Lung (tissue), 11 donors: ENCODE measurements at regions not wholly inside any gene's neighbourhood (a gene's known extent, or its start where the extent isn't known, plus 50 kb on each side); places are given as distances from the start of the nearest gene placed in this dataset.
A peak's percentile ranks its signal among the peaks of the same experiment; 100 is the strongest.

ENCODE experiments used
- ATAC-seq: fragments of 200-7000 bp; cut with Tn5 transposase; one replicate; pipeline ENCODE4 v1.9.1; 2020; ENCODE audit warnings: moderate number of reproducible peaks; ENCODE audit not compliant: insufficient read depth, low FRiP score
- DNase-seq, 3 donors: peaks; one replicate each; pipeline ENCODE4 v3.0.0-alpha.2; 2013 to 2017
- H3K27ac ChIP-seq, 2 donors: one replicate each; pipeline ENCODE4 v1.5.1; 2013; ENCODE audit warnings: mild to moderate bottlenecking in 2 of 2, moderate library complexity in 2 of 2, control low read depth in 1 of 2, inconsistent platforms in 1 of 2, low read depth in 1 of 2, low read length in 1 of 2
- H3K27me3 ChIP-seq, 3 donors: one replicate each; pipeline ENCODE4 v1.5.1; 2013; ENCODE audit warnings: low read length in 2 of 3; ENCODE audit not compliant: control insufficient read depth in 3 of 3, insufficient read depth in 3 of 3
- H3K36me3 ChIP-seq, 4 donors: one replicate each; pipeline ENCODE4 v1.5.1; 2013; ENCODE audit warnings: low read length in 4 of 4, mild to moderate bottlenecking in 1 of 4, moderate library complexity in 1 of 4; ENCODE audit not compliant: control insufficient read depth in 4 of 4, insufficient read depth in 4 of 4
- H3K4me1 ChIP-seq, 5 donors: one replicate each; pipeline ENCODE4 v1.5.1; 2013; ENCODE audit warnings: low read length in 5 of 5, mild to moderate bottlenecking in 2 of 5, moderate library complexity in 1 of 5; ENCODE audit not compliant: control insufficient read depth in 5 of 5, insufficient read depth in 5 of 5
- H3K4me3 ChIP-seq: one replicate; pipeline ENCODE4 v1.5.1; 2013; ENCODE audit warnings: mild to moderate bottlenecking, control low read depth, moderate library complexity
- H3K9ac ChIP-seq, 2 donors: one replicate each; pipeline ENCODE4 v1.5.1; 2013; ENCODE audit warnings: low read length in 2 of 2, control low read depth in 1 of 2; ENCODE audit not compliant: insufficient read depth in 1 of 2
- H3K9me3 ChIP-seq, 4 donors: one replicate each; pipeline ENCODE4 v1.5.1; 2013; ENCODE audit warnings: low read length in 3 of 4, mild to moderate bottlenecking in 1 of 4, moderate library complexity in 1 of 4; ENCODE audit not compliant: control insufficient read depth in 4 of 4, insufficient read depth in 3 of 4
- CTCF ChIP-seq: IDR thresholded peaks from 2 replicates; pipeline ENCODE4 v1.5.1; 2012; ENCODE audit warnings: mild to moderate bottlenecking; ENCODE audit errors: control extremely low read depth, extremely low read depth
- WGBS, 2 donors: extraction: QIAGEN DNeasy Blood & Tissue Kit; methylation state at CpG; one replicate each; pipeline ENCODE4 v1.1.7; 2013; 5-methylcytosine and 5-hydroxymethylcytosine counted together
- donor health status: control.
- donor health status: control.
- donor health status: Bipolar disorder and iron deficiency.
- donor health status: healthy.
- donor health status: DM: yes; HTN: yes; CAD: no.

- H3K27ac ChIP-seq, result no peak overlapping the region
- no peak for TF ChIP-seq CTCF
- H3K4me1 ChIP-seq, result no peaks in the 10 kb centered on the region
- no peak overlapping the region for H3K9ac ChIP-seq
- ATAC-seq, result no peak
- 59 to 68% methylated on average over 4 of the region's 4 CpGs for WGBS, 2 donors
- H3K36me3 ChIP-seq, result no peaks in the 10 kb centered on the region
- H3K4me3 ChIP-seq, result no peak overlapping the region
- H3K27me3 ChIP-seq, result no peaks in the 10 kb centered on the region
- no peaks in the 10 kb centered on the region for H3K9me3 ChIP-seq
- no peak for DNase-seq
These were observed 387.4 kb upstream of the CPEB2 start for GRCh38 chr4:14614840-14615239.

- Histone ChIP-seq H3K36me3 (no peaks in the 10 kb centered on the region), H3K27ac (no peak overlapping the region), H3K9me3 (no peaks in the 10 kb centered on the region), H3K9ac (no peak overlapping the region), H3K4me3 (no peak overlapping the region), H3K4me1 (no peaks in the 10 kb centered on the region), H3K27me3 (no peaks in the 10 kb centered on the region)
- no peak for TF ChIP-seq CTCF
- ATAC-seq, result no peak
- WGBS, 2 donors, result 55 to 58% methylated on average over 3 of the region's 3 CpGs
- no peak for DNase-seq
These were observed 386.6 kb upstream of the CPEB2 start for GRCh38 chr4:14615671-14616070.

GRCh38 chr4:14620567-14621141, 381.6 kb upstream of the CPEB2 start:
- no peak overlapping the region for H3K4me3 ChIP-seq
- H3K36me3 ChIP-seq, result no peaks in the 10 kb centered on the region
- H3K9ac ChIP-seq, result no peak overlapping the region
- TF ChIP-seq CTCF, result no peak
- H3K27me3 ChIP-seq, result no peaks in the 10 kb centered on the region
- H3K9me3 ChIP-seq, result no peaks in the 10 kb centered on the region
- H3K4me1 ChIP-seq, result peaks cover 0 to 2% (median 0%) of the 10 kb centered on the region in 5 donors
- ATAC-seq (no peak), DNase-seq (no peak)
- no peak overlapping the region for H3K27ac ChIP-seq
- 62 to 83% methylated on average over 1 of the region's 1 CpG for WGBS, 2 donors

- no peak for TF ChIP-seq CTCF
- 76% methylated on average over 7 of the region's 7 CpGs for WGBS, 2 donors
These were observed 380.4 kb upstream of the CPEB2 start for GRCh38 chr4:14621731-14622463.

More at GRCh38 chr4:14621731-14622463, 380.4 kb upstream of the CPEB2 start:
- no peaks in the 10 kb centered on the region for H3K9me3 ChIP-seq
- no peak for ATAC-seq
- H3K9ac ChIP-seq, result no peak overlapping the region
- H3K27ac ChIP-seq, result peak overlapping the region in 1 of 2 donors; percentile 33
- peaks cover 0 to 2% (median 0%) of the 10 kb centered on the region in 5 donors for H3K4me1 ChIP-seq
- no peak overlapping the region for H3K4me3 ChIP-seq
- no peak for DNase-seq
- no peaks in the 10 kb centered on the region for H3K27me3 ChIP-seq
- no peaks in the 10 kb centered on the region for H3K36me3 ChIP-seq
